Duodenal mucosa (tissue), 2 donors: ENCODE measurements at regions not wholly inside any gene's neighbourhood (a gene's known extent, or its start where the extent isn't known, plus 50 kb on each side); places are given as distances from the start of the nearest gene placed in this dataset.

Source experiments
- H3K27ac ChIP-seq: one replicate; pipeline ENCODE4 v1.7.0; 2013; ENCODE audit warnings: low read depth, low read length
- H3K27me3 ChIP-seq, 2 donors: one replicate each; pipeline ENCODE4 v1.7.0; 2013; ENCODE audit warnings: low read length in 2 of 2, control low read depth in 1 of 2; ENCODE audit not compliant: insufficient read depth in 2 of 2, control insufficient read depth in 1 of 2
- H3K36me3 ChIP-seq, 2 donors: one replicate each; pipeline ENCODE4 v1.7.0; 2013; ENCODE audit warnings: low read length in 2 of 2, control low read depth in 1 of 2; ENCODE audit not compliant: insufficient read depth in 2 of 2, control insufficient read depth in 1 of 2
- H3K4me1 ChIP-seq, 2 donors: one replicate each; pipeline ENCODE4 v1.7.0; 2013; ENCODE audit warnings: low read length in 2 of 2, control low read depth in 1 of 2; ENCODE audit not compliant: insufficient read depth in 2 of 2, control insufficient read depth in 1 of 2
- H3K4me3 ChIP-seq, 2 donors: one replicate each; pipeline ENCODE4 v1.7.0; 2013; ENCODE audit warnings: low read length in 2 of 2, low read depth in 1 of 2
- H3K9ac ChIP-seq, 2 donors: one replicate each; pipeline ENCODE4 v1.7.0; 2013; ENCODE audit warnings: low read length in 2 of 2, low read depth in 1 of 2
- H3K9me3 ChIP-seq, 2 donors: one replicate each; pipeline ENCODE4 v1.7.0; 2013; ENCODE audit warnings: low read length in 2 of 2, control low read depth in 1 of 2; ENCODE audit not compliant: control insufficient read depth in 1 of 2

GRCh38 chr5:174392892-174393291 lies 331.5 kb upstream of the MSX2 start:
- H3K4me3 ChIP-seq = no peak overlapping the region
- H3K36me3 ChIP-seq = no peaks in the 10 kb centered on the region
- no peak overlapping the region for H3K27ac ChIP-seq
- peaks cover 3% of the 10 kb centered on the region in 2 donors for H3K27me3 ChIP-seq
- no peaks in the 10 kb centered on the region for H3K9me3 ChIP-seq
- H3K9ac ChIP-seq = no peak overlapping the region
- H3K4me1 ChIP-seq = no peaks in the 10 kb centered on the region

DNA sequence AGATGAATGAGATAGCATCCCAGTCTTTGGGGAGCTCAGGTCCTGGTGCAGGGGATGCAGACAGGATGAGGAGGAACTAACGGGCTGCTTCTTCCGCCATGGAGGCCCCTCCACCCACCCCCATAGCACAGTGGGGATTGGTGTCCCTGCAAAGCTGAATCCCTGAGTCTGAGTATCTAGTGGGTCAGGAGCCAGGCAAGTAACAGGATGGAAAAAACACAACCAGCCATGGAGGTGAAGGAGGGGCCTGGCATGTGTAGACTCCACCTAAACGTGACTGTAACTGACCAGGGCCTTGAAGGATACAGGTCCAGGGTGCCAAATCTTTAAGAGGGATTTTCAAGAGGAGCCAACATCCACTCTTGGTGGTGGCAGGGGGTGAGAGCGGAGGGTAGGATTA lies 327.8 kb upstream of the MSX2 start:
- Histone ChIP-seq H3K4me3 (no peak overlapping the region), H3K4me1 (no peaks in the 10 kb centered on the region), H3K27me3 (peaks cover 3% of the 10 kb centered on the region in 2 donors), H3K36me3 (no peaks in the 10 kb centered on the region), H3K9ac (no peak overlapping the region), H3K9me3 (no peaks in the 10 kb centered on the region), H3K27ac (no peak overlapping the region)

GRCh38 chr5:174397206-174397605 lies 327.2 kb upstream of the MSX2 start:
- H3K27me3 ChIP-seq = peaks cover 3% of the 10 kb centered on the region in 2 donors
- no peaks in the 10 kb centered on the region for H3K36me3 ChIP-seq
- no peak overlapping the region for H3K27ac ChIP-seq
- no peaks in the 10 kb centered on the region for H3K4me1 ChIP-seq
- no peak overlapping the region for H3K9ac ChIP-seq
- no peak overlapping the region for H3K4me3 ChIP-seq
- no peaks in the 10 kb centered on the region for H3K9me3 ChIP-seq

DNA sequence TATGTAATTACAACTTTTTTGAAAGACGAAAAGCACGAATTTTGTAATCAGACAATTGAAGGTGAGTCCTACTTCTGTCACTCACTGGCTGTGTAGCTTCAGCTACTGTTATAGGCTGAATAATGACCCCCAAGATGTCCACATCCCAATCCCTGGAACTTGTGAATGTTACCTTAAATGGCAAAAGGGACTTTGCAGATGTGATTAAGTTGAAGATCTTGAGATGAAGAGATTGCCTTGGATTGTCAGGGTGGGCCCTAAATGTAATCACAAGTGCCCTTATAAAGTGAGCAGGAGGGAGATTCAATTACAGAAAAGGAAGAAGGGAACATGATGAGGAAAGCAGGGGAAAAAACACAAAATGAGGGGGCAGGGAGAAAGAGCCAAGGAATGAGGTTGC lies 326.2 kb upstream of the MSX2 start:
- Histone ChIP-seq H3K9me3 (no peaks in the 10 kb centered on the region), H3K4me3 (no peak overlapping the region), H3K36me3 (no peaks in the 10 kb centered on the region), H3K27me3 (peaks cover 3% of the 10 kb centered on the region in 2 donors), H3K9ac (no peak overlapping the region), H3K4me1 (no peaks in the 10 kb centered on the region), H3K27ac (no peak overlapping the region)

DNA sequence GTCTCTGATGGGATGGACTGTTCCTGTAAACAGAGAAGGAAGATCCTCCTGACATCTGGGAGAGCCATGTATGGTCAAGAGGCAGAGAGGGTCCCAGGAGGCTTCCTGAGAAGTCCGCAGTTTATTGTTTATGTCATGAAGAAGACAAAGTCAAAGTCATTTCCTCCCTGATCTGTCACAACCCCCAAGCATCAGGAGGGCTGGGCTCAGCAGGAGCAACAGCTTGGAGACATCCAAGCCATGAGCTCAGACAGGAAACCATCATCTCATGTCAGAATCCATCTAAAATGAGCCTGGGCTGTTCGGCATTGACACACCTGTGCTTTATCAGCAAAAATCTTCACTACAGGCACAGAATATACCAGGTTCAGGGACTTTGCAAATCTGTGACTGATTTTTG lies 325.0 kb upstream of the MSX2 start:
- no peak overlapping the region for H3K27ac ChIP-seq
- no peaks in the 10 kb centered on the region for H3K36me3 ChIP-seq
- H3K27me3 ChIP-seq = peaks cover 0 to 3% of the 10 kb centered on the region in 2 donors
- no peak overlapping the region for H3K4me3 ChIP-seq
- no peak overlapping the region for H3K9ac ChIP-seq
- no peaks in the 10 kb centered on the region for H3K4me1 ChIP-seq
- H3K9me3 ChIP-seq = no peaks in the 10 kb centered on the region

GRCh38 chr5:174400461-174400860 lies 323.9 kb upstream of the MSX2 start:
- H3K9ac ChIP-seq = no peak overlapping the region
- H3K27me3 ChIP-seq = no peaks in the 10 kb centered on the region
- no peaks in the 10 kb centered on the region for H3K9me3 ChIP-seq
- H3K4me1 ChIP-seq = no peaks in the 10 kb centered on the region
- no peaks in the 10 kb centered on the region for H3K36me3 ChIP-seq
- H3K4me3 ChIP-seq = no peak overlapping the region
- H3K27ac ChIP-seq = no peak overlapping the region

DNA sequence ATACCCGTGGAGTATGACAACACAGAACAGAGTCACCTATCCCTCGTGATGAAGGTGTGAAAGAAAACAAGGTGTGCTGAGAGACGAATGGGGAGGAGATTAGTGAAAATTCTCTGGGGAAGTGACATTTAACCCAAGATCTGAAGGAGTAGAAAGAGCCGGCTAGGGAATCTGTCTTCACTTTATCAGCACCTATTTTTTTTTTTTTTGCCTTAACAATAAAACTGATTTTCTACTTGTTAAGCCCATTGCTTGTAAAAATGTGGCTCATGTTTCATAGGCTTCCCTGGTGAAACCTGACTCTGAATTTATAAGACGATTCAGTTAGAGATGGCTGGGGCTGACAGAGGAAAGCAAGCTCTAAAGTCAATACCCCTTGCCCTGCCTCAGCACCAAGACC lies 322.6 kb upstream of the MSX2 start:
- H3K4me3 ChIP-seq = no peak overlapping the region
- H3K36me3 ChIP-seq = no peaks in the 10 kb centered on the region
- H3K27ac ChIP-seq = no peak overlapping the region
- no peaks in the 10 kb centered on the region for H3K9me3 ChIP-seq
- H3K27me3 ChIP-seq = no peaks in the 10 kb centered on the region
- H3K4me1 ChIP-seq = no peaks in the 10 kb centered on the region
- H3K9ac ChIP-seq = no peak overlapping the region

GRCh38 chr5:174402222-174402812 lies 322.1 kb upstream of the MSX2 start:
- Histone ChIP-seq H3K36me3 (no peaks in the 10 kb centered on the region), H3K9ac (no peak overlapping the region), H3K4me1 (no peaks in the 10 kb centered on the region), H3K9me3 (no peaks in the 10 kb centered on the region), H3K27ac (no peak overlapping the region), H3K27me3 (no peaks in the 10 kb centered on the region), H3K4me3 (no peak overlapping the region)

DNA sequence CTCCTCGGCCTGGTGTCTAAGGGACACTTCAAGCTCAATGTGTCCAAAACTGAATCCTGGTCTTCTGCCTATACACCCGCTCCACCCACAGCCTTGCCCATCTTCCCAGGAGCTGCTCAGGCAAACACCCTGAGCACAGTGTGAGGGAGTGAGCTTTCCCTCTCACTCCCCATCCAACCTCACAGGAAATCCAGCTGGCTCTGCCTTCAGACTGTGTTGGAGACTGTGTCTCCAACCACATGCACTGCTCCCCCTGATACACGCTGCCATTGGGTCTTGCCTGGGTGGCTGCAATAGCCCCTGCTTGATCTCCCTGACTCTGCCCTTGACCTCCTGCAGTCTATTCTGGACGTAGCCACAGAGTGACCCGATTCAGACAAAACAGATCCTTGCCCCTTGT lies 319.5 kb upstream of the MSX2 start:
- Histone ChIP-seq H3K4me3 (no peak overlapping the region), H3K27ac (no peak overlapping the region), H3K4me1 (no peaks in the 10 kb centered on the region), H3K9ac (no peak overlapping the region), H3K9me3 (no peaks in the 10 kb centered on the region), H3K27me3 (no peaks in the 10 kb centered on the region), H3K36me3 (no peaks in the 10 kb centered on the region)

GRCh38 chr5:174409070-174409469 lies 315.3 kb upstream of the MSX2 start:
- no peak overlapping the region for H3K4me3 ChIP-seq
- H3K36me3 ChIP-seq = no peaks in the 10 kb centered on the region
- H3K27ac ChIP-seq = no peak overlapping the region
- no peak overlapping the region for H3K9ac ChIP-seq
- no peaks in the 10 kb centered on the region for H3K4me1 ChIP-seq
- H3K27me3 ChIP-seq = no peaks in the 10 kb centered on the region
- H3K9me3 ChIP-seq = no peaks in the 10 kb centered on the region

DNA sequence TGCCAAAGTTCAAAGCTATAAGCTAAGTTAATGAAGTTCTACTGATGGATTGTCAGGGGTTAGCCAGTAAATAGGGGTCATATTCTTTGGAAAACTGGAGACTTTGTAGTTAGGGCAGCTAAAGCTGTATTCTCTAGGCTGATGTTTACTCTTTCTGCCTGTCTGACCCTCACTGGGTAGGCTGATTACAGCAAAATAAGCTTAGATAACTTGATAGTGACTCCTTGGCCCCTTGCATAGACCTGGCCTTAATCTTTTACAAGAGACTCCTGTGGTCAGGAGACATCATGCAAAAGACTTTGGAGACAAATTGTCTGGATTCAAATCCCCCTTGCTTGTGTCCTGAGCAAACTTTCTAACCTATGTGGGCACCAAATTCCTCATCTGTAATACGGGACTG lies 314.4 kb upstream of the MSX2 start:
- Histone ChIP-seq H3K27me3 (no peaks in the 10 kb centered on the region), H3K9ac (no peak overlapping the region), H3K9me3 (no peaks in the 10 kb centered on the region), H3K27ac (no peak overlapping the region), H3K4me1 (no peaks in the 10 kb centered on the region), H3K36me3 (no peaks in the 10 kb centered on the region), H3K4me3 (no peak overlapping the region)
